H1 (cell line): ENCODE measurements at regions not wholly inside any gene's neighbourhood (a gene's known extent, or its start where the extent isn't known, plus 50 kb on each side); places are given as distances from the start of the nearest gene placed in this dataset.

Experiments used
- BACH1 ChIP-seq: IDR thresholded peaks from 2 replicates; pipeline ENCODE4 v1.6.1; 2012; ENCODE audit warnings: low read length, improper control_type of control experiment
- JUN ChIP-seq: IDR thresholded peaks from 2 replicates; pipeline ENCODE4 v1.6.1; 2011; ENCODE audit warnings: low read depth, mild to moderate bottlenecking, improper control_type of control experiment, low read length
- POU5F1 ChIP-seq: IDR thresholded peaks from 2 replicates; pipeline ENCODE4 v1.6.1; 2011; ENCODE audit warnings: low read depth, mild to moderate bottlenecking, low read length, moderate library complexity
- RFX5 ChIP-seq: IDR thresholded peaks from 2 replicates; pipeline ENCODE4 v1.6.1; 2011; ENCODE audit warnings: low read depth, low read length, improper control_type of control experiment, borderline replicate concordance
- RXRA ChIP-seq: IDR thresholded peaks from 2 replicates; pipeline ENCODE4 v1.6.1; 2011; ENCODE audit warnings: low read depth, mild to moderate bottlenecking, low read length, moderate library complexity; ENCODE audit not compliant: insufficient read depth
- SAP30 ChIP-seq: fragments of 300-600 bp; sonication (generic); IDR thresholded peaks from 2 replicates; pipeline ENCODE4 v1.7.1; 2012; ENCODE audit warnings: low read length, moderate library complexity, mild to moderate bottlenecking, inconsistent platforms; ENCODE audit not compliant: insufficient read depth, insufficient replicate concordance

DNA sequence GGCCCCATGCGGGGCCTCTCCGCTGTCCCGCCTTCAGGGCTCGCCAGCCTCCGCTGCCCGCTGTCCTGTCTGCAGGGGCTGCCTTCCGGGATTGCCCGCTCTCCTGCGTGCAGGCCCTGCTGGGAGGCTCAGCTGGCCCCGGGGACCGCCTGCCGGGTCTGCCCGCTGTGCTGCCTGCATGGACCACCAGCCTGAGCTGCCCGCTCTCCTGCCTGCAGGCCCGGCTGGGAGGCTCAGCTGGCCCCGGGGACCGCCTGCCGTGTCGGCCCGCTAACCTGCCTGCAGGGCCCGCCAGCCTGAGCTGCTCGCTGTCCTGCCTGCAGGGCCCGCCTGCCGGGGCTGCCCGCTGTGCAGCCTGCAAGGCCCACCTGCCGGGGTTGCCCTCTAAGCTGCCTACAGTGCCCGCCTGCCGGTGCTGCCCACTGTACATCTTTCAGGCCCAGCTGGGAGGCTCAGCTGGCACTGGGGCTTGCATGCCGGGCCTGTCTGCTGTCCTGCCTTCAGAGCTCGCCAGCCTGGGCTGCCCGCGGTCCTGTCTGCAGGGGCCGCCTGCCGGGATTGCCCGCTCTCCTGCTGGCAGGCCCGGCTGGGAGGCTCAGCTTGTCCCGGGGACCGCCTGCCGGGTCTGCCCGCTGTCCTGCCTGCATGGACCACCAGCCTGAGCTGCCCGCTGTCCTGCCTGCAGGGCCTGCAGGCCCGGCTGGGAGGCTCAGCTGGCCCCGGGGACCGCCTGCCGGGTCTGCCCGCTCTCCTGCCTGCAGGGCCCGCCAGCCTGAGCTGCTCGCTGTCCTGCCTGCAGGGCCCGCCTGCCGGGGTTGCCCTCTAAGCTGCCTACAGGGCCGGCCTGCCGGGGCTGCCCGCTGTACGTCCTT is 165.1 kb downstream of the GLRX3 start (continued):
- TF ChIP-seq RXRA, result no peak
- no peak for TF ChIP-seq SAP30
- no peak for TF ChIP-seq JUN
- no peak for TF ChIP-seq RFX5
- TF ChIP-seq BACH1, result no peak
- no peak for TF ChIP-seq POU5F1
- TF ChIP-seq, all 59 proteins: peak for 0
